K562 (cell line): ENCODE measurements at regions not wholly inside any gene's neighbourhood (a gene's known extent, or its start where the extent isn't known, plus 50 kb on each side); places are given as distances from the start of the nearest gene placed in this dataset.

Source experiments
- ATAC-seq: fragments of 200-7000 bp; cut with Tn5 transposase; 3 replicates; pipeline ENCODE4 v1.9.1; 2020; ENCODE audit warnings: moderate library complexity
- BruUV-seq: library from RNA; stranded (reverse); fragments of 400-500 nt; replicated peaks from 2 replicates; lab custom pipeline; 2021; lab: Mats Ljungman, UMichigan
- CTCF ChIA-PET: fragments of 300-600 bp; formaldehyde crosslinking; extraction: SDS; loops from one replicate; lab custom pipeline; 2021; ENCODE audit warnings: low intra/inter-chr PET ratio; lab: Yijun Ruan, JAX
- POLR2A ChIA-PET: fragments of 300-600, 350-650 bp; sonication (Branson Sonifier 250); formaldehyde crosslinking; extraction: SDS; loops from one replicate; lab custom pipeline; 2021; ENCODE audit warnings: antibody characterized with exemption, inconsistent platforms; lab: Yijun Ruan, JAX
- DNase-seq, 4 experiments: peaks; one replicate each; pipeline versions ENCODE4 v3.0.0 to v3.0.0-alpha.2; 2011 to 2018; ENCODE audit warnings: low spot score in 3 of 4, mixed read lengths in 3 of 4; ENCODE audit errors: extremely low read depth in 1 of 4
- FAIRE-seq: peaks from 2 replicates; lab custom pipeline; 2011; peaks lifted over from hg19 to GRCh38; lab: Jason Lieb, UNC
- H2AFZ ChIP-seq: 2 replicates; pipeline ENCODE4 v1.6.0; 2011; ENCODE audit warnings: low read depth, low read length, control low read depth, inconsistent platforms
- H3K27ac ChIP-seq: fragments of 200-600 bp; 3 replicates; pipeline ENCODE4 v1.8.0; 2011; ENCODE audit warnings: low read depth, mild to moderate bottlenecking, control low read depth, inconsistent platforms, low read length, moderate library complexity, mixed read lengths; ENCODE audit errors: extremely low read depth
- H3K27me3 ChIP-seq, 2 experiments: fragments of 300-600 bp in 1 of 2; 2 replicates in 1 of 2; 3 replicates in 1 of 2; pipeline versions ENCODE4 v1.6.0 to v1.8.0; 2011; ENCODE audit warnings: inconsistent platforms in 2 of 2, low read length in 2 of 2, mild to moderate bottlenecking in 1 of 2, mixed read lengths in 1 of 2, moderate library complexity in 1 of 2; ENCODE audit not compliant: control insufficient read depth in 2 of 2, insufficient read depth in 2 of 2
- H3K36me3 ChIP-seq: fragments of 300-600 bp; 3 replicates; pipeline ENCODE4 v1.8.0; 2011; ENCODE audit warnings: mild to moderate bottlenecking, low read length, inconsistent platforms; ENCODE audit not compliant: control insufficient read depth, insufficient read depth
- H3K4me1 ChIP-seq, 2 experiments: fragments of 200-600 bp in 1 of 2; replicated peaks in 1 of 2; 2 replicates in 1 of 2; 3 replicates in 1 of 2; pipeline versions ENCODE4 v1.5.1 to v1.8.0; 2011; ENCODE audit warnings: inconsistent platforms in 2 of 2, low read length in 2 of 2, mild to moderate bottlenecking in 1 of 2, mixed read lengths in 1 of 2, moderate library complexity in 1 of 2; ENCODE audit not compliant: control insufficient read depth in 2 of 2, insufficient read depth in 2 of 2
- H3K4me2 ChIP-seq: 2 replicates; pipeline ENCODE4 v1.6.1; 2011; ENCODE audit warnings: low read length, control low read depth, inconsistent platforms, mixed read lengths; ENCODE audit not compliant: insufficient read depth
- H3K4me3 ChIP-seq: fragments of 200-600 bp; sonication (generic), shearing (Covaris generic); 2 replicates; pipeline ENCODE4 v1.5.1; 2016; ENCODE audit warnings: control low read depth, inconsistent platforms
- H3K79me2 ChIP-seq: fragments of 200-600 bp; 3 replicates; pipeline ENCODE4 v1.8.0; 2011; ENCODE audit warnings: low read length, inconsistent platforms; ENCODE audit not compliant: control insufficient read depth, insufficient read depth
- H3K9ac ChIP-seq, 2 experiments: 2 replicates each; pipeline versions ENCODE4 v1.6.0 to v1.6.1; 2011; ENCODE audit warnings: low read depth in 2 of 2, low read length in 2 of 2, control low read depth in 1 of 2, inconsistent platforms in 1 of 2, mild to moderate bottlenecking in 1 of 2, mixed read lengths in 1 of 2; ENCODE audit not compliant: insufficient read depth in 1 of 2
- H3K9me1 ChIP-seq: one replicate; pipeline ENCODE4 v1.6.0; 2011; ENCODE audit warnings: inconsistent platforms, mild to moderate bottlenecking, low read length, moderate library complexity; ENCODE audit not compliant: control insufficient read depth, insufficient read depth
- H3K9me3 ChIP-seq: replicated peaks from 2 replicates; pipeline ENCODE4 v1.5.1; 2011; ENCODE audit warnings: low read depth, low read length, inconsistent platforms; ENCODE audit not compliant: control insufficient read depth, insufficient read depth
- H4K20me1 ChIP-seq: replicated peaks from 2 replicates; pipeline ENCODE4 v1.6.1; 2011; ENCODE audit warnings: low read length, inconsistent platforms, mixed read lengths; ENCODE audit not compliant: control insufficient read depth, insufficient read depth
- FOXA3 ChIP-seq, 2 experiments: fragments of 450-650 bp in 1 of 2; sonication (generic) in 1 of 2; formaldehyde crosslinking; IDR thresholded peaks in 1 of 2; conservative IDR thresholded peaks in 1 of 2; 2 replicates each; pipeline versions ENCODE4 v1.4.0 to v1.8.0; 2020 to 2022; ENCODE audit warnings: mild to moderate bottlenecking in 2 of 2, missing genetic modification reagents in 1 of 2
- GTF2A2 ChIP-seq: IDR thresholded peaks from 2 replicates; pipeline ENCODE4 v1.6.1; 2016; ENCODE audit warnings: mild to moderate bottlenecking, missing genetic modification characterization, missing compliant biosample characterization
- THRAP3 ChIP-seq: fragments of 450-650 bp; IDR thresholded peaks from 2 replicates; pipeline ENCODE4 v1.6.1; 2016; ENCODE audit warnings: mild to moderate bottlenecking, inconsistent platforms, borderline replicate concordance
- ZFP30 ChIP-seq: fragments of 250-450 bp; sonication (Bioruptor Pico); IDR thresholded peaks from 2 replicates; pipeline ENCODE4 v1.8.0; 2022; ENCODE audit warnings: moderate library complexity, mild to moderate bottlenecking, inconsistent platforms, borderline replicate concordance
- ZNF79 ChIP-seq: fragments of 250-450 bp; sonication (Bioruptor Pico); IDR thresholded peaks from 2 replicates; pipeline ENCODE4 v1.4.0; 2020; ENCODE audit warnings: low read depth, mild to moderate bottlenecking, moderate library complexity
- WGBS: fragments of 100-300 bp; shearing (Covaris generic); methylation state at CpG from one replicate; pipeline ENCODE4 v1.1.6; 2016; ENCODE audit warnings: low coverage, mixed read lengths; ENCODE audit not compliant: insufficient coverage; ENCODE audit errors: missing lambda C conversion rate; 5-methylcytosine and 5-hydroxymethylcytosine counted together
- in situ Hi-C: fragments of 300-500 bp; cut with MboI; formaldehyde crosslinking; loops from 4 replicates; pipeline ENCODE4 v1.15.0; 2018; ENCODE audit warnings: inconsistent platforms, mixed read lengths
- intact Hi-C: fragments of 100-400 bp; cut with micrococcal nuclease; formaldehyde crosslinking; loops from 2 replicates; pipeline ENCODE4 v1.14.2; 2022
- TF ChIP-seq, protein P1 (sequence below): fragments of 450-650 bp; formaldehyde crosslinking; IDR thresholded peaks from 2 replicates; pipeline ENCODE4 v1.4.0; 2022; ENCODE audit warnings: missing genetic modification characterization
- TF ChIP-seq, protein P2 (sequence below): fragments of 450-650 bp; IDR thresholded peaks from 2 replicates; pipeline ENCODE4 v1.6.1; 2016
- TF ChIP-seq, protein P3 (sequence below): fragments of 450-650 bp; IDR thresholded peaks from 2 replicates; pipeline ENCODE4 v1.7.1; 2018; ENCODE audit warnings: mild to moderate bottlenecking, low read depth; ENCODE audit not compliant: partially characterized antibody
- TF ChIP-seq, protein P4 (sequence below): fragments of 250-450 bp; sonication (Bioruptor Pico); IDR thresholded peaks from 2 replicates; pipeline ENCODE4 v1.5.0; 2021; ENCODE audit warnings: mild to moderate bottlenecking, borderline replicate concordance
- TF ChIP-seq, protein P5 (sequence below), 2 experiments: fragments of 450-650 bp; conservative IDR thresholded peaks; 2 replicates each; pipeline ENCODE4 v1.6.1; 2017; ENCODE audit warnings: mild to moderate bottlenecking in 2 of 2, moderate library complexity in 2 of 2

DNA sequence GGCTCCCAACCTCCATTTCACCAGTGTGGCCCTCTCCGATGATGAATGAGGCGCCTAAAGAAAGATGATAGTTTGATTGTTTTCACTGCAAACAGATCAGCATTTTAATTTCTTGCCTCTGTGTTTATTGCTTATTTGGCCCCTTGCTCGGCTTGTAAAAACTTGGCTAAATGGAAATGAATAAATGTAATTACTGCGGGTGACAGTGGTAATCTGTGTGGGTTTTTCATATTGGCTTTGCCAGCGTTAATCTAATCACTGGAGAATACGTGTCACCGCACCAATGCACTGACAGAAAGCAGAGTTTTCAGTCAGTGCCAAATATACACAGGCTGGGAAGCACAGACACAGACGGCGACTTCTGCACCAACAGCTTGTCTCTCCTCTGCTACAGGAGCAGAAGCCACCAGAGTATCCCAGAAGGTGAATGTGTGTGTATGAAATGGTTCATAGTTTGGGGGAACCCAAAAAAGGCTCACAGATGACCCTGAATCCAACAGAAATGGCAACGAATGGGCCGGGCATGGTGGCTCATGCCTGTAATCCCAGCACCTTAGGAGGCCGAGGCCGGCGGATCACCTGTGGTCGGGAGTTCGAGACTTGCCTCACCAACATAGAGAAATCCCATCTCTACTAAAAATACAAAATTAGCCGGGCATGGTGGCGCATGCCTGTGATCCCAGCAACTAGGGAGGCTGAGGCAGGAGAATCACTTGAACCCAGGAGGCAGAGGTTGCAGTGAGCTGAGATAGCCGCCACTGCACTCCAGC is 534.0 kb downstream of the PKHD1 start:
- no peak overlapping the region for H3K4me2 ChIP-seq
- H3K4me3 ChIP-seq, result no peak overlapping the region
- no peaks in the 10 kb centered on the region for H3K79me2 ChIP-seq
- H3K36me3 ChIP-seq, result no peaks in the 10 kb centered on the region
- BruUV-seq, result no TSS peak
- ChIA-PET POLR2A (no interaction called here), CTCF (no interaction called here)
- H4K20me1 ChIP-seq, result no peaks in the 10 kb centered on the region
- H3K9me1 ChIP-seq, result no peaks in the 10 kb centered on the region
- 2% methylated on average over 19 of the region's 19 CpGs for WGBS
- FAIRE-seq (no peak), DNase-seq (no peak), ATAC-seq (no peak)
- intact Hi-C loops (no loop called here), in situ Hi-C loops (no loop called here)
- H3K4me1 ChIP-seq, result no peaks in the 10 kb centered on the region
- H3K27ac ChIP-seq, result no peak overlapping the region
- no peaks in the 10 kb centered on the region for H3K27me3 ChIP-seq
- H2AFZ ChIP-seq, result no peak overlapping the region
- H3K9me3 ChIP-seq, result no peaks in the 10 kb centered on the region
- H3K9ac ChIP-seq, result no peak overlapping the region
- TF ChIP-seq, protein P1, sequence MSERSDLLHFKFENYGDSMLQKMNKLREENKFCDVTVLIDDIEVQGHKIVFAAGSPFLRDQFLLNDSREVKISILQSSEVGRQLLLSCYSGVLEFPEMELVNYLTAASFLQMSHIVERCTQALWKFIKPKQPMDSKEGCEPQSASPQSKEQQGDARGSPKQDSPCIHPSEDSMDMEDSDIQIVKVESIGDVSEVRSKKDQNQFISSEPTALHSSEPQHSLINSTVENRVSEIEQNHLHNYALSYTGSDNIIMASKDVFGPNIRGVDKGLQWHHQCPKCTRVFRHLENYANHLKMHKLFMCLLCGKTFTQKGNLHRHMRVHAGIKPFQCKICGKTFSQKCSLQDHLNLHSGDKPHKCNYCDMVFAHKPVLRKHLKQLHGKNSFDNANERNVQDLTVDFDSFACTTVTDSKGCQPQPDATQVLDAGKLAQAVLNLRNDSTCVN, result no peak
- TF ChIP-seq ZFP30 (CRISPR knock-in tag) (no peak), FOXA3 (CRISPR knock-in tag; conservative IDR thresholded peaks at IDR 0.05 in 1 of 2, IDR thresholded peaks at IDR 0.05 in 1 of 2) (no peak), ZNF79 (CRISPR knock-in tag) (no peak), GTF2A2 (no peak), THRAP3 (no peak)
- TF ChIP-seq, protein P2, sequence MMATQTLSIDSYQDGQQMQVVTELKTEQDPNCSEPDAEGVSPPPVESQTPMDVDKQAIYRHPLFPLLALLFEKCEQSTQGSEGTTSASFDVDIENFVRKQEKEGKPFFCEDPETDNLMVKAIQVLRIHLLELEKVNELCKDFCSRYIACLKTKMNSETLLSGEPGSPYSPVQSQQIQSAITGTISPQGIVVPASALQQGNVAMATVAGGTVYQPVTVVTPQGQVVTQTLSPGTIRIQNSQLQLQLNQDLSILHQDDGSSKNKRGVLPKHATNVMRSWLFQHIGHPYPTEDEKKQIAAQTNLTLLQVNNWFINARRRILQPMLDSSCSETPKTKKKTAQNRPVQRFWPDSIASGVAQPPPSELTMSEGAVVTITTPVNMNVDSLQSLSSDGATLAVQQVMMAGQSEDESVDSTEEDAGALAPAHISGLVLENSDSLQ, result no peak
- TF ChIP-seq, protein P3, sequence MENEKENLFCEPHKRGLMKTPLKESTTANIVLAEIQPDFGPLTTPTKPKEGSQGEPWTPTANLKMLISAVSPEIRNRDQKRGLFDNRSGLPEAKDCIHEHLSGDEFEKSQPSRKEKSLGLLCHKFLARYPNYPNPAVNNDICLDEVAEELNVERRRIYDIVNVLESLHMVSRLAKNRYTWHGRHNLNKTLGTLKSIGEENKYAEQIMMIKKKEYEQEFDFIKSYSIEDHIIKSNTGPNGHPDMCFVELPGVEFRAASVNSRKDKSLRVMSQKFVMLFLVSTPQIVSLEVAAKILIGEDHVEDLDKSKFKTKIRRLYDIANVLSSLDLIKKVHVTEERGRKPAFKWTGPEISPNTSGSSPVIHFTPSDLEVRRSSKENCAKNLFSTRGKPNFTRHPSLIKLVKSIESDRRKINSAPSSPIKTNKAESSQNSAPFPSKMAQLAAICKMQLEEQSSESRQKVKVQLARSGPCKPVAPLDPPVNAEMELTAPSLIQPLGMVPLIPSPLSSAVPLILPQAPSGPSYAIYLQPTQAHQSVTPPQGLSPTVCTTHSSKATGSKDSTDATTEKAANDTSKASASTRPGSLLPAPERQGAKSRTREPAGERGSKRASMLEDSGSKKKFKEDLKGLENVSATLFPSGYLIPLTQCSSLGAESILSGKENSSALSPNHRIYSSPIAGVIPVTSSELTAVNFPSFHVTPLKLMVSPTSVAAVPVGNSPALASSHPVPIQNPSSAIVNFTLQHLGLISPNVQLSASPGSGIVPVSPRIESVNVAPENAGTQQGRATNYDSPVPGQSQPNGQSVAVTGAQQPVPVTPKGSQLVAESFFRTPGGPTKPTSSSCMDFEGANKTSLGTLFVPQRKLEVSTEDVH, result no peak
- TF ChIP-seq, protein P4, sequence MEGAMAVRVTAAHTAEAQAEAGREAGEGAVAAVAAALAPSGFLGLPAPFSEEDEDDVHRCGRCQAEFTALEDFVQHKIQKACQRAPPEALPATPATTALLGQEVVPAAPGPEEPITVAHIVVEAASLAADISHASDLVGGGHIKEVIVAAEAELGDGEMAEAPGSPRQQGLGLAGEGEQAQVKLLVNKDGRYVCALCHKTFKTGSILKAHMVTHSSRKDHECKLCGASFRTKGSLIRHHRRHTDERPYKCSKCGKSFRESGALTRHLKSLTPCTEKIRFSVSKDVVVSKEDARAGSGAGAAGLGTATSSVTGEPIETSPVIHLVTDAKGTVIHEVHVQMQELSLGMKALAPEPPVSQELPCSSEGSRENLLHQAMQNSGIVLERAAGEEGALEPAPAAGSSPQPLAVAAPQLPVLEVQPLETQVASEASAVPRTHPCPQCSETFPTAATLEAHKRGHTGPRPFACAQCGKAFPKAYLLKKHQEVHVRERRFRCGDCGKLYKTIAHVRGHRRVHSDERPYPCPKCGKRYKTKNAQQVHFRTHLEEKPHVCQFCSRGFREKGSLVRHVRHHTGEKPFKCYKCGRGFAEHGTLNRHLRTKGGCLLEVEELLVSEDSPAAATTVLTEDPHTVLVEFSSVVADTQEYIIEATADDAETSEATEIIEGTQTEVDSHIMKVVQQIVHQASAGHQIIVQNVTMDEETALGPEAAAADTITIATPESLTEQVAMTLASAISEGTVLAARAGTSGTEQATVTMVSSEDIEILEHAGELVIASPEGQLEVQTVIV (CRISPR knock-in tag), result no peak
- TF ChIP-seq, protein P5, sequence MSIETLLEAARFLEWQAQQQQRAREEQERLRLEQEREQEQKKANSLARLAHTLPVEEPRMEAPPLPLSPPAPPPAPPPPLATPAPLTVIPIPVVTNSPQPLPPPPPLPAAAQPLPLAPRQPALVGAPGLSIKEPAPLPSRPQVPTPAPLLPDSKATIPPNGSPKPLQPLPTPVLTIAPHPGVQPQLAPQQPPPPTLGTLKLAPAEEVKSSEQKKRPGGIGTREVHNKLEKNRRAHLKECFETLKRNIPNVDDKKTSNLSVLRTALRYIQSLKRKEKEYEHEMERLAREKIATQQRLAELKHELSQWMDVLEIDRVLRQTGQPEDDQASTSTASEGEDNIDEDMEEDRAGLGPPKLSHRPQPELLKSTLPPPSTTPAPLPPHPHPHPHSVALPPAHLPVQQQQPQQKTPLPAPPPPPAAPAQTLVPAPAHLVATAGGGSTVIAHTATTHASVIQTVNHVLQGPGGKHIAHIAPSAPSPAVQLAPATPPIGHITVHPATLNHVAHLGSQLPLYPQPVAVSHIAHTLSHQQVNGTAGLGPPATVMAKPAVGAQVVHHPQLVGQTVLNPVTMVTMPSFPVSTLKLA (conservative IDR thresholded peaks at IDR 0.05), result no peak
